H9 (cell line): ENCODE measurements at regions not wholly inside any gene's neighbourhood (a gene's known extent, or its start where the extent isn't known, plus 50 kb on each side); places are given as distances from the start of the nearest gene placed in this dataset.

ENCODE experiments used
- DNase-seq: peaks from one replicate; pipeline ENCODE4 v3.0.0-alpha.2; 2017
- H2AFZ ChIP-seq: one replicate; pipeline ENCODE4 v1.6.1; 2013; ENCODE audit warnings: mild to moderate bottlenecking, low read length, control low read depth, moderate library complexity
- H2AK5ac ChIP-seq: 2 replicates; pipeline ENCODE4 v1.6.1; 2013; ENCODE audit warnings: low read length, control low read depth, mixed read lengths; ENCODE audit not compliant: insufficient read length
- H2BK120ac ChIP-seq: one replicate; pipeline ENCODE4 v1.6.1; 2013; ENCODE audit warnings: low read depth, mild to moderate bottlenecking, low read length, control low read depth, inconsistent platforms; ENCODE audit not compliant: poor library complexity, severe bottlenecking
- H2BK12ac ChIP-seq: 2 replicates; pipeline ENCODE4 v1.6.1; 2013; ENCODE audit warnings: low read length, control low read depth, mixed read lengths, low read depth; ENCODE audit not compliant: insufficient read length
- H2BK15ac ChIP-seq: 2 replicates; pipeline ENCODE4 v1.6.1; 2013; ENCODE audit warnings: low read depth, low read length, control low read depth
- H2BK20ac ChIP-seq: one replicate; pipeline ENCODE4 v1.6.1; 2013; ENCODE audit warnings: low read depth, mild to moderate bottlenecking, low read length, control low read depth, inconsistent platforms; ENCODE audit not compliant: poor library complexity, severe bottlenecking
- H2BK5ac ChIP-seq: 2 replicates; pipeline ENCODE4 v1.6.1; 2013; ENCODE audit warnings: low read length, control low read depth, mixed read lengths; ENCODE audit not compliant: insufficient read length
- H3K14ac ChIP-seq: 2 replicates; pipeline ENCODE4 v1.6.1; 2013; ENCODE audit warnings: low read length, control low read depth; ENCODE audit not compliant: insufficient read depth
- H3K18ac ChIP-seq: 2 replicates; pipeline ENCODE4 v1.6.1; 2013; ENCODE audit warnings: low read depth, mild to moderate bottlenecking, mixed read lengths, low read length, control low read depth; ENCODE audit not compliant: insufficient read length
- H3K23ac ChIP-seq: 2 replicates; pipeline ENCODE4 v1.6.1; 2013; ENCODE audit warnings: low read length, control low read depth, mixed read lengths, low read depth; ENCODE audit not compliant: insufficient read length
- H3K23me2 ChIP-seq: 2 replicates; pipeline ENCODE4 v1.6.1; 2013; ENCODE audit warnings: low read depth, mild to moderate bottlenecking, mixed read lengths, low read length, control low read depth; ENCODE audit not compliant: insufficient read length, poor library complexity, severe bottlenecking
- H3K27ac ChIP-seq: 2 replicates; pipeline ENCODE4 v1.5.1; 2013; ENCODE audit warnings: low read length, control low read depth, mixed read lengths, low read depth; ENCODE audit not compliant: insufficient read length
- H3K27me3 ChIP-seq: 2 replicates; pipeline ENCODE4 v1.6.1; 2013; ENCODE audit warnings: low read length, control low read depth, inconsistent platforms; ENCODE audit not compliant: insufficient read depth
- H3K4ac ChIP-seq: 2 replicates; pipeline ENCODE4 v1.6.1; 2013; ENCODE audit warnings: low read depth, mild to moderate bottlenecking, control low read depth, inconsistent platforms, low read length, moderate library complexity
- H3K4me1 ChIP-seq: 2 replicates; pipeline ENCODE4 v1.6.1; 2013; ENCODE audit warnings: low read length, control low read depth, inconsistent platforms; ENCODE audit not compliant: insufficient read depth
- H3K4me2 ChIP-seq: 2 replicates; pipeline ENCODE4 v1.6.1; 2013; ENCODE audit warnings: low read length, control low read depth, mixed read lengths; ENCODE audit not compliant: insufficient read length, insufficient read depth
- H3K56ac ChIP-seq: 2 replicates; pipeline ENCODE4 v1.6.1; 2013; ENCODE audit warnings: low read depth, mild to moderate bottlenecking, mixed read lengths, low read length, control low read depth; ENCODE audit not compliant: insufficient read length
- H3K79me1 ChIP-seq: 2 replicates; pipeline ENCODE4 v1.6.1; 2013; ENCODE audit warnings: low read depth, mild to moderate bottlenecking, moderate library complexity, low read length, control low read depth, inconsistent platforms; ENCODE audit not compliant: insufficient read depth, poor library complexity, severe bottlenecking
- H3K79me2 ChIP-seq: 2 replicates; pipeline ENCODE4 v1.6.1; 2013; ENCODE audit warnings: low read length, control low read depth, inconsistent platforms; ENCODE audit not compliant: insufficient read depth
- H3K9ac ChIP-seq: 2 replicates; pipeline ENCODE4 v1.6.1; 2013; ENCODE audit warnings: low read length, control low read depth, mixed read lengths; ENCODE audit not compliant: insufficient read length; ENCODE audit errors: extremely low read depth
- H3K9me3 ChIP-seq: one replicate; pipeline ENCODE4 v1.6.1; 2013; ENCODE audit warnings: low read depth, low read length, inconsistent platforms; ENCODE audit not compliant: control insufficient read depth
- H3T11ph ChIP-seq: one replicate; pipeline ENCODE4 v1.6.1; 2013; ENCODE audit warnings: mild to moderate bottlenecking, low read length, control low read depth, inconsistent platforms
- H4K20me1 ChIP-seq: one replicate; pipeline ENCODE4 v1.6.1; 2013; ENCODE audit not compliant: control insufficient read depth, insufficient read length, insufficient read depth
- H4K5ac ChIP-seq: 2 replicates; pipeline ENCODE4 v1.6.1; 2013; ENCODE audit warnings: low read depth, mild to moderate bottlenecking, mixed read lengths, low read length, control low read depth; ENCODE audit not compliant: insufficient read length
- H4K8ac ChIP-seq: replicated peaks from 2 replicates; pipeline ENCODE4 v1.6.1; 2013; ENCODE audit warnings: low read length, control low read depth, mixed read lengths, low read depth; ENCODE audit not compliant: insufficient read length
- H4K91ac ChIP-seq: 2 replicates; pipeline ENCODE4 v1.6.1; 2013; ENCODE audit warnings: low read depth, mild to moderate bottlenecking, moderate library complexity, mixed read lengths, low read length, control low read depth; ENCODE audit not compliant: insufficient read length
- H3K27ac Mint-ChIP-seq, 3 experiments: 2 replicates in 2 of 3; 3 replicates in 1 of 3; pipeline ENCODE4 v1.8.0; 2020 to 2021; ENCODE audit warnings: mixed read lengths in 3 of 3, mild to moderate bottlenecking in 1 of 3, moderate library complexity in 1 of 3
- H3K27me3 Mint-ChIP-seq: 2 replicates; pipeline ENCODE4 v1.8.0; 2021; ENCODE audit warnings: low read depth, mild to moderate bottlenecking, moderate library complexity, mixed read lengths
- H3K36me3 Mint-ChIP-seq, 3 experiments: 2 replicates in 2 of 3; 3 replicates in 1 of 3; pipeline ENCODE4 v1.8.0; 2020 to 2021; ENCODE audit warnings: low read depth in 3 of 3, mixed read lengths in 3 of 3; ENCODE audit not compliant: insufficient read depth in 1 of 3
- H3K4me1 Mint-ChIP-seq, 2 experiments: 2 replicates each; pipeline ENCODE4 v1.8.0; 2020; ENCODE audit warnings: mixed read lengths in 2 of 2
- H3K4me3 Mint-ChIP-seq, 2 experiments: 2 replicates in 1 of 2; 3 replicates in 1 of 2; pipeline ENCODE4 v1.8.0; 2020 to 2021; ENCODE audit warnings: mild to moderate bottlenecking in 2 of 2, mixed read lengths in 2 of 2, moderate library complexity in 1 of 2
- H3K9me3 Mint-ChIP-seq, 2 experiments: 2 replicates in 1 of 2; 3 replicates in 1 of 2; pipeline ENCODE4 v1.8.0; 2020; ENCODE audit warnings: mild to moderate bottlenecking in 2 of 2, mixed read lengths in 2 of 2, moderate library complexity in 1 of 2
- WGBS: extraction: QIAGEN DNeasy Blood & Tissue Kit; methylation state at CpG from one replicate; pipeline ENCODE4 v1.1.7; 2013; ENCODE audit warnings: missing lambda C conversion rate, low lambda C conversion rate, mixed read lengths; ENCODE audit not compliant: insufficient read length; ENCODE audit errors: extremely low coverage; 5-methylcytosine and 5-hydroxymethylcytosine counted together
- TF ChIP-seq, protein P1 (sequence below): fragments of 200-600 bp; sonication (generic); conservative IDR thresholded peaks from 3 replicates; pipeline ENCODE4 v1.8.0; 2021; ENCODE audit warnings: antibody characterized with exemption, mild to moderate bottlenecking

DNA sequence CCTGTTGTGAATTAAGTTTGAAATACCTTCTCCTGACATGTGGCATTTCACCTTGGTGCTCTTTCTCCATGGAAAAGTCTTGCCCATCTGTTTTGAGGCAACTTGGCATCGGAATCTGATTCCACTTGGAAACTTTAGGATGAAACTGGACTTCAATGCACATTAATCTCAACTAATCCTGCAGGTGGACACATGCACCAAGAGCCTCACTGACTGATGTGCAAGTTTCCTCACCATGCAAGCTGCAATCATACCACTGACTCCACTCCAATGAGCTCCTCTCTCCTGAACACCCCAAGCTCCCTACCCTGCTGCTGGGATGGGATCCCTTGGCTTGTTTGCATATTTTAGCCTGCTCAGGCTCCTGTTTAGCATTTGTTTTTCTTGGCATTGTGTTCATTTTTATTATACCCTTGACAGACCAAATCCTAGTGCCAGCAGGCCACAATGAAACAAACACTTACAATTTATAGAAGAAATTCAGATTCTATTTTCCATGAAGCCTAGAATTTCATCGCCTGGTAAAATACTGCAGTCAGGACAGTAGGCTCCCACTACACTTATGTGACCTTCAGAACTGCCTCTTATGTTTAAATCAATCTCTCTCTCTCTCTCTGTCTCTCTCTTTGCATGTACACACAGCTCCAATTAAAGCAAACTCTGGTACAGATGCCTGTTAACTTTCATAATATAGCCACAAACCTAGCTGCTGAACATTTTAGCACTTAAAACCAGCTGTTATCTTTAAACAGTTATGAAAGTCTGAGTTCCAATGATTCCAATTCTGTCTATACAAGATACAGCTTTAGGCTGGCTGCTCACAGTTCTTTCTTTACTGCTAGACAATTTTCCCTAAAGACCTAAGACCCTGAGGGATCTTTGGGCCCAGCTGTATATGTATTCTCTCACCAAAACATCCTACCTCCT, 141.5 kb downstream of the OSR1 start:
- Histone ChIP-seq H2BK120ac (no peak overlapping the region), H3K14ac (no peak overlapping the region), H3K79me1 (no peaks in the 10 kb centered on the region), H3K4ac (no peak overlapping the region), H4K5ac (no peak overlapping the region), H3K4me2 (no peak overlapping the region), H3K9ac (no peak overlapping the region), H2BK5ac (no peak overlapping the region), H3K23me2 (no peaks in the 10 kb centered on the region), H3K56ac (no peak overlapping the region), H4K20me1 (no peaks in the 10 kb centered on the region), H2AK5ac (no peak overlapping the region), H3K23ac (no peak overlapping the region), H3K79me2 (no peaks in the 10 kb centered on the region), H3K9me3 (no peaks in the 10 kb centered on the region), H2BK20ac (no peak overlapping the region), H2BK12ac (no peak overlapping the region), H3K27ac (no peak overlapping the region), H4K8ac (no peak overlapping the region), H3K27me3 (no peaks in the 10 kb centered on the region), H4K91ac (no peak overlapping the region), H3T11ph (no peak overlapping the region), H2BK15ac (no peak overlapping the region), H3K4me1 (peaks cover 5% of the 10 kb centered on the region), H2AFZ (no peak overlapping the region), H3K18ac (no peak overlapping the region)
- no peaks in the 10 kb centered on the region for H3K9me3 Mint-ChIP-seq
- TF ChIP-seq, protein P1, sequence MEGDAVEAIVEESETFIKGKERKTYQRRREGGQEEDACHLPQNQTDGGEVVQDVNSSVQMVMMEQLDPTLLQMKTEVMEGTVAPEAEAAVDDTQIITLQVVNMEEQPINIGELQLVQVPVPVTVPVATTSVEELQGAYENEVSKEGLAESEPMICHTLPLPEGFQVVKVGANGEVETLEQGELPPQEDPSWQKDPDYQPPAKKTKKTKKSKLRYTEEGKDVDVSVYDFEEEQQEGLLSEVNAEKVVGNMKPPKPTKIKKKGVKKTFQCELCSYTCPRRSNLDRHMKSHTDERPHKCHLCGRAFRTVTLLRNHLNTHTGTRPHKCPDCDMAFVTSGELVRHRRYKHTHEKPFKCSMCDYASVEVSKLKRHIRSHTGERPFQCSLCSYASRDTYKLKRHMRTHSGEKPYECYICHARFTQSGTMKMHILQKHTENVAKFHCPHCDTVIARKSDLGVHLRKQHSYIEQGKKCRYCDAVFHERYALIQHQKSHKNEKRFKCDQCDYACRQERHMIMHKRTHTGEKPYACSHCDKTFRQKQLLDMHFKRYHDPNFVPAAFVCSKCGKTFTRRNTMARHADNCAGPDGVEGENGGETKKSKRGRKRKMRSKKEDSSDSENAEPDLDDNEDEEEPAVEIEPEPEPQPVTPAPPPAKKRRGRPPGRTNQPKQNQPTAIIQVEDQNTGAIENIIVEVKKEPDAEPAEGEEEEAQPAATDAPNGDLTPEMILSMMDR = no peak
- H3K4me3 Mint-ChIP-seq = no peak overlapping the region
- H3K27me3 Mint-ChIP-seq = no peaks in the 10 kb centered on the region; the same call in 1 of the 2 replicates
- no CpG with 5 or more reads among the region's 2 CpGs for WGBS
- H3K36me3 Mint-ChIP-seq = no peaks in the 10 kb centered on the region
- no peak for DNase-seq
- peaks cover 5 to 12% of the 10 kb centered on the region in 2 experiments for H3K4me1 Mint-ChIP-seq
- no peak overlapping the region for H3K27ac Mint-ChIP-seq
